NB4 (cell line): ENCODE measurements at regions not wholly inside any gene's neighbourhood (a gene's known extent, or its start where the extent isn't known, plus 50 kb on each side); places are given as distances from the start of the nearest gene placed in this dataset.

ENCODE experiments used
- MYC ChIP-seq: IDR thresholded peaks from 2 replicates; pipeline ENCODE4 v1.6.1; 2011; ENCODE audit warnings: low read depth, low read length
- TF ChIP-seq, protein P1 (sequence below): IDR thresholded peaks from 2 replicates; pipeline ENCODE4 v1.6.1; 2011; ENCODE audit warnings: low read depth, low read length
- TF ChIP-seq, protein P2 (sequence below): IDR thresholded peaks from one replicate; pipeline ENCODE4 v1.5.1; 2012; ENCODE audit warnings: low read depth, low read length

DNA sequence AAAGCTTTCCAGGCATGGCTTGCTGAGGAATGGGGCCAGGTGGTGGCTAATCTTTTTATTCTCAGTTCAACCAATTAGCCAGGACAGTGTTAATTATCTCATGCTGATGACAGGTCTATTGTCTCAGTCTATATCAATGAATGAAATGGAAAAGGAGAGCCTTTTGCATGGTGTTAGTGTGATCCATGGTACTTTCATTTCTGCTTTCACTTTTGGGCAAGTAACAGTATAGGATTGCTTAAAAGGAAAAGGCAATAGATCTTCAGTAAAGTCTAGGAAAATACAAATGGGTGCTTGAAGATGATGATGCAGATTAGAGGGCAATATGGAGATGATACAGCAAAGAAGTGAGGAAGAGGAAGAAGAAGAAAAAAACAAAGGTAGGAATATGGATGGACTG lies 430.3 kb downstream of the TFAP2A start:
- TF ChIP-seq, protein P1, sequence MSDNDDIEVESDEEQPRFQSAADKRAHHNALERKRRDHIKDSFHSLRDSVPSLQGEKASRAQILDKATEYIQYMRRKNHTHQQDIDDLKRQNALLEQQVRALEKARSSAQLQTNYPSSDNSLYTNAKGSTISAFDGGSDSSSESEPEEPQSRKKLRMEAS: no peak
- TF ChIP-seq, protein P2, sequence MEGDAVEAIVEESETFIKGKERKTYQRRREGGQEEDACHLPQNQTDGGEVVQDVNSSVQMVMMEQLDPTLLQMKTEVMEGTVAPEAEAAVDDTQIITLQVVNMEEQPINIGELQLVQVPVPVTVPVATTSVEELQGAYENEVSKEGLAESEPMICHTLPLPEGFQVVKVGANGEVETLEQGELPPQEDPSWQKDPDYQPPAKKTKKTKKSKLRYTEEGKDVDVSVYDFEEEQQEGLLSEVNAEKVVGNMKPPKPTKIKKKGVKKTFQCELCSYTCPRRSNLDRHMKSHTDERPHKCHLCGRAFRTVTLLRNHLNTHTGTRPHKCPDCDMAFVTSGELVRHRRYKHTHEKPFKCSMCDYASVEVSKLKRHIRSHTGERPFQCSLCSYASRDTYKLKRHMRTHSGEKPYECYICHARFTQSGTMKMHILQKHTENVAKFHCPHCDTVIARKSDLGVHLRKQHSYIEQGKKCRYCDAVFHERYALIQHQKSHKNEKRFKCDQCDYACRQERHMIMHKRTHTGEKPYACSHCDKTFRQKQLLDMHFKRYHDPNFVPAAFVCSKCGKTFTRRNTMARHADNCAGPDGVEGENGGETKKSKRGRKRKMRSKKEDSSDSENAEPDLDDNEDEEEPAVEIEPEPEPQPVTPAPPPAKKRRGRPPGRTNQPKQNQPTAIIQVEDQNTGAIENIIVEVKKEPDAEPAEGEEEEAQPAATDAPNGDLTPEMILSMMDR: no peak
- TF ChIP-seq MYC: no peak
